RWPE2 (cell line): ENCODE measurements at regions not wholly inside any gene's neighbourhood (a gene's known extent, or its start where the extent isn't known, plus 50 kb on each side); places are given as distances from the start of the nearest gene placed in this dataset.
A peak's percentile ranks its signal among the peaks of the same experiment; 100 is the strongest.

Experiments used
- ATAC-seq: fragments of 200-7000 bp; cut with Tn5 transposase; 3 replicates; pipeline ENCODE4 v1.9.1; 2021; ENCODE audit warnings: low read depth
- DNase-seq: peaks from one replicate; pipeline ENCODE4 v3.0.0-alpha.2; 2020; ENCODE audit warnings: low spot score
- H3K27ac ChIP-seq: fragments of 450-650 bp; 2 replicates; pipeline ENCODE4 v1.5.1; 2017; ENCODE audit warnings: mild to moderate bottlenecking; ENCODE audit not compliant: poor library complexity, severe bottlenecking
- H3K27me3 ChIP-seq: fragments of 250-450 bp; sonication (Bioruptor Pico); 2 replicates; pipeline ENCODE4 v1.5.1; 2021; ENCODE audit warnings: mild to moderate bottlenecking, moderate library complexity; ENCODE audit not compliant: insufficient read depth, poor library complexity, severe bottlenecking
- H3K36me3 ChIP-seq: fragments of 250-450 bp; sonication (Bioruptor Pico); 2 replicates; pipeline ENCODE4 v1.5.1; 2020; ENCODE audit warnings: low read depth, mild to moderate bottlenecking, moderate library complexity
- H3K4me1 ChIP-seq: fragments of 250-450 bp; sonication (Bioruptor Pico); 2 replicates; pipeline ENCODE4 v1.5.1; 2021; ENCODE audit warnings: mild to moderate bottlenecking, moderate library complexity; ENCODE audit not compliant: insufficient read depth, poor library complexity, severe bottlenecking
- H3K4me3 ChIP-seq: fragments of 250-450 bp; sonication (Bioruptor Pico); 2 replicates; pipeline ENCODE4 v1.5.1; 2021; ENCODE audit warnings: mild to moderate bottlenecking, moderate library complexity; ENCODE audit not compliant: severe bottlenecking
- H3K9me3 ChIP-seq: fragments of 250-450 bp; sonication (Bioruptor Pico); 2 replicates; pipeline ENCODE4 v1.5.1; 2021; ENCODE audit warnings: mild to moderate bottlenecking, moderate library complexity; ENCODE audit not compliant: severe bottlenecking
- TF ChIP-seq, protein P1 (sequence below): fragments of 450-650 bp; IDR thresholded peaks from one replicate; pipeline ENCODE4 v1.5.1; 2017; ENCODE audit warnings: mild to moderate bottlenecking, moderate library complexity; ENCODE audit not compliant: poor library complexity, severe bottlenecking

DNA sequence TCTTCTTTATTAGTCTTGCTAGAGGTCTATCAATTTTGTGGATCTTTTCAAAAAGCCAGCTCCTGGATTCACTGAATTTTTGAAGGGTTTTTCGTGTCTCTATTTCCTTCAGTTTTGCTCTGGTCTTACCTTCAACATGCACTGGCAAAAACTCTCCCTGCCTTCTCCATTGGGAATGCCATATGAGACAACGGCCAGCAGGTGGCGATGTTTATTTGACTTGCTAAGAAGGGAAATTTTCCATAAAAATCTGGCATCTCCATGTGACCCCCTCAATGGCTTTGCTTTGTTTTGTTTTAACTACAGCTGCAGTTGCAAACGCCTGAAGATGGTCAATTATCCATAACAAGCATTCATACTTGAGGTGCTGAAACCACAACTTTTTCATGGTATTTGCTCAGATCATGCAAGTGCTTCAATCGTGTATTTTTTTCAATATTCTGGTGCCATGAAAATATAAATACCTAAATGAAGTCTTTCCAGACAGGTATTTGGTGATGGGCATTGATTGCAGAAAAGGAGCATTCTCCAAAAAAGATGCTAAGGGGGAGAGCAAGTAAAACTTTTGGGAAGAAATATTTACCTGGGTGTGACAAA, 449.4 kb downstream of the CDY2B start:
- Histone ChIP-seq H3K9me3 (no peaks in the 10 kb centered on the region), H3K36me3 (no peaks in the 10 kb centered on the region), H3K4me3 (no peak overlapping the region), H3K27ac (no peak overlapping the region), H3K4me1 (no peaks in the 10 kb centered on the region), H3K27me3 (no peaks in the 10 kb centered on the region)
- no peak for ATAC-seq
- TF ChIP-seq, protein P1, sequence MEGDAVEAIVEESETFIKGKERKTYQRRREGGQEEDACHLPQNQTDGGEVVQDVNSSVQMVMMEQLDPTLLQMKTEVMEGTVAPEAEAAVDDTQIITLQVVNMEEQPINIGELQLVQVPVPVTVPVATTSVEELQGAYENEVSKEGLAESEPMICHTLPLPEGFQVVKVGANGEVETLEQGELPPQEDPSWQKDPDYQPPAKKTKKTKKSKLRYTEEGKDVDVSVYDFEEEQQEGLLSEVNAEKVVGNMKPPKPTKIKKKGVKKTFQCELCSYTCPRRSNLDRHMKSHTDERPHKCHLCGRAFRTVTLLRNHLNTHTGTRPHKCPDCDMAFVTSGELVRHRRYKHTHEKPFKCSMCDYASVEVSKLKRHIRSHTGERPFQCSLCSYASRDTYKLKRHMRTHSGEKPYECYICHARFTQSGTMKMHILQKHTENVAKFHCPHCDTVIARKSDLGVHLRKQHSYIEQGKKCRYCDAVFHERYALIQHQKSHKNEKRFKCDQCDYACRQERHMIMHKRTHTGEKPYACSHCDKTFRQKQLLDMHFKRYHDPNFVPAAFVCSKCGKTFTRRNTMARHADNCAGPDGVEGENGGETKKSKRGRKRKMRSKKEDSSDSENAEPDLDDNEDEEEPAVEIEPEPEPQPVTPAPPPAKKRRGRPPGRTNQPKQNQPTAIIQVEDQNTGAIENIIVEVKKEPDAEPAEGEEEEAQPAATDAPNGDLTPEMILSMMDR: peak; percentile 82
- no peak for DNase-seq

DNA sequence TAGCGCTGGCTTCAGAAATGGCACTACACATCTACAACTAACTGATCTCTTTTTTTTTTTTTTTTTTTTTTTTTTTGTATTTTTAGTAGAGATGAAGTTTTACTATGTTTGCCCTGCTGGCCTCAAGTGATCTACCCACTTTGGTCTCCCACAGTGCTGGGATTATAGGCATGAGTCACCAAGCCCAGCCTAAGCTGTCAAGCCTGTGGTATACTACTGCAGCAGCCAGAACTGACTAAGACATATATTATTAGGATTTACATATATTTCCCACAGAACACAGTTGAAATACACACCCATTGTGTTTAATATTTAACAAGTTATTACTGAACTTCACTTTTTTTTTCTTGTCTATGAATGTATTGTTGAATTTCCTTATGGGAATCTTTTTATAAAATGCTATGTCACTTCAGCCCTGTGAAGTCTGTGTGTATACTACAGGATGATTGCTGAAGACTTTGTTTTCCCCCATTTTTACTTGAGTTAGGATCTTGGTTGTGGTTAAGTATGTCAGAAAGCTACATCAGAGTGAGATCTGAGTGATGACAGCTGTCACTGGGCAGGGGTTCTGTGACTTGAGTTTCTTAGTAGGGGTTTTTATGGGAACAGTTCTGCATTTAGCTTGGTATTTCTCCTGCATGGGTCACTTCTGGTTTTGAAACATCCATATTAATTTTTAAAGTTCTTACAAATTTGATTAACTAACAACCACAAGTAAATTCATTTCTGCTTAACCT, 481.5 kb downstream of the CDY2B start:
- no peaks in the 10 kb centered on the region for H3K27me3 ChIP-seq
- no peaks in the 10 kb centered on the region for H3K9me3 ChIP-seq
- H3K4me3 ChIP-seq: no peak overlapping the region
- no peak overlapping the region for H3K27ac ChIP-seq
- DNase-seq (no peak), ATAC-seq (peak; percentile 89)
- no peaks in the 10 kb centered on the region for H3K4me1 ChIP-seq
- H3K36me3 ChIP-seq: no peaks in the 10 kb centered on the region
- TF ChIP-seq, protein P1: no peak

- H3K9me3 ChIP-seq: no peaks in the 10 kb centered on the region
- H3K27me3 ChIP-seq: no peaks in the 10 kb centered on the region
- ATAC-seq (no peak), DNase-seq (no peak)
- TF ChIP-seq, protein P1: no peak
- no peaks in the 10 kb centered on the region for H3K4me1 ChIP-seq
- H3K27ac ChIP-seq: no peak overlapping the region
- H3K36me3 ChIP-seq: no peaks in the 10 kb centered on the region
- no peak overlapping the region for H3K4me3 ChIP-seq
These were observed 482.4 kb downstream of the CDY2B start for GRCh38 chrY:17397659-17398058.

- Histone ChIP-seq H3K36me3 (no peaks in the 10 kb centered on the region), H3K4me3 (no peak overlapping the region), H3K9me3 (no peaks in the 10 kb centered on the region), H3K4me1 (peaks cover 13% of the 10 kb centered on the region), H3K27me3 (no peaks in the 10 kb centered on the region), H3K27ac (peak overlapping the region; percentile 58)
- DNase-seq: no peak
- ATAC-seq: peak; percentile 81
- TF ChIP-seq, protein P1: no peak
These were observed 498.5 kb downstream of the CDY2B start for GRCh38 chrY:17381431-17382070.
